ENCODE measurements at regions not wholly inside any gene's neighbourhood (a gene's known extent, or its start where the extent isn't known, plus 50 kb on each side); places are given as distances from the start of the nearest gene placed in this dataset.

DNA sequence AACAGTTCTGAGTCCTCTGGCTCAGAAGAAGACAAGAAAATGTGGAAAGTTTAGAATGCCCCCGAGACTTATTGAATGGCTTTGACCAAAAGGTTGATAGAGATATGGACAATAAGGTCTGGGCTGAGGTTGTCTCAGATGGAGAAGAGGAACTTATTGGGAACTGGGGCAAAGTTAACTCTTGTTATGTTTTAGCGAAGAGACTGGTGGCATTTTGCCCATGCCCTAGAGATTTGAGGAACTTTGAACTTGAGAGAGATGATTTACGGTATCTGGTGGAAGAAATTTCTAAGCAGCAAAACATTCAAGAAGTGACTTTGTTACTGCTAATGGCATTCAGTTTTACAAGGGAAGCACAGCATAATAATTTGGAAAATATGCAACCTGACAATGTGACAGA, 1549.3 kb upstream of the ADGRL3 start:
- intact Hi-C loops (cut with micrococcal nuclease; ENCODE audit: unreplicated experiment) (no loop called here), in situ Hi-C loops (cut with MboI) (no loop called here)
- Histone ChIP-seq H3K36me3 (ENCODE audit: control insufficient read depth in 2 of 2, insufficient read depth in 2 of 2, low read length in 1 of 2) (no peaks in the 10 kb centered on the region), H2AFZ (ENCODE audit: control insufficient read depth, low read depth, low read length) (no peak overlapping the region), H3K9me3 (replicated peaks; ENCODE audit: control insufficient read depth, insufficient read depth, low read length) (no peaks in the 10 kb centered on the region), H3K4me2 (ENCODE audit: control insufficient read depth, insufficient read depth) (no peak overlapping the region), H3K27ac (ENCODE audit: control insufficient read depth, insufficient read depth) (no peak overlapping the region), H3K27me3 (replicated peaks in 1 of 2; ENCODE audit: control insufficient read depth in 2 of 2, insufficient read depth in 2 of 2, low read length in 1 of 2) (no peaks in the 10 kb centered on the region), H3K79me2 (ENCODE audit: control insufficient read depth, insufficient read depth, low read length) (no peaks in the 10 kb centered on the region), H3K4me3 (no peak overlapping the region), H3K4me1 (ENCODE audit: control insufficient read depth, insufficient read depth, low read length) (no peaks in the 10 kb centered on the region), H3K9ac (ENCODE audit: control insufficient read depth, insufficient read depth, low read length) (no peak overlapping the region), H4K20me1 (ENCODE audit: control insufficient read depth, insufficient read depth) (no peaks in the 10 kb centered on the region)
- TF ChIP-seq SUPT20H (IDR thresholded peaks at IDR 0.05; ENCODE audit: borderline replicate concordance, control insufficient read depth, low read depth, low read length) = no peak
- no peak for TF ChIP-seq NRF1 (conservative IDR thresholded peaks at IDR 0.05; ENCODE audit: low read depth, low read length)
- no peak for TF ChIP-seq GATAD2B (conservative IDR thresholded peaks at IDR 0.05; ENCODE audit: low read depth)
- TF ChIP-seq FOXK2 (IDR thresholded peaks at IDR 0.05) = no peak
- no peak for TF ChIP-seq SPI1 (IDR thresholded peaks at IDR 0.05; ENCODE audit: borderline replicate concordance, insufficient read depth, low read depth, low read length)
- no peak for TF ChIP-seq PAX5 (IDR thresholded peaks at IDR 0.05; ENCODE audit: borderline replicate concordance, low read depth, low read length)
- TF ChIP-seq, protein P1, sequence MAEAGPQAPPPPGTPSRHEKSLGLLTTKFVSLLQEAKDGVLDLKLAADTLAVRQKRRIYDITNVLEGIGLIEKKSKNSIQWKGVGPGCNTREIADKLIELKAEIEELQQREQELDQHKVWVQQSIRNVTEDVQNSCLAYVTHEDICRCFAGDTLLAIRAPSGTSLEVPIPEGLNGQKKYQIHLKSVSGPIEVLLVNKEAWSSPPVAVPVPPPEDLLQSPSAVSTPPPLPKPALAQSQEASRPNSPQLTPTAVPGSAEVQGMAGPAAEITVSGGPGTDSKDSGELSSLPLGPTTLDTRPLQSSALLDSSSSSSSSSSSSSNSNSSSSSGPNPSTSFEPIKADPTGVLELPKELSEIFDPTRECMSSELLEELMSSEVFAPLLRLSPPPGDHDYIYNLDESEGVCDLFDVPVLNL (IDR thresholded peaks at IDR 0.05; ENCODE audit: low read depth, low read length) = no peak
- TF ChIP-seq, protein P2, sequence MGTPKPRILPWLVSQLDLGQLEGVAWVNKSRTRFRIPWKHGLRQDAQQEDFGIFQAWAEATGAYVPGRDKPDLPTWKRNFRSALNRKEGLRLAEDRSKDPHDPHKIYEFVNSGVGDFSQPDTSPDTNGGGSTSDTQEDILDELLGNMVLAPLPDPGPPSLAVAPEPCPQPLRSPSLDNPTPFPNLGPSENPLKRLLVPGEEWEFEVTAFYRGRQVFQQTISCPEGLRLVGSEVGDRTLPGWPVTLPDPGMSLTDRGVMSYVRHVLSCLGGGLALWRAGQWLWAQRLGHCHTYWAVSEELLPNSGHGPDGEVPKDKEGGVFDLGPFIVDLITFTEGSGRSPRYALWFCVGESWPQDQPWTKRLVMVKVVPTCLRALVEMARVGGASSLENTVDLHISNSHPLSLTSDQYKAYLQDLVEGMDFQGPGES (IDR thresholded peaks at IDR 0.05) = no peak
- TF ChIP-seq, protein P3, sequence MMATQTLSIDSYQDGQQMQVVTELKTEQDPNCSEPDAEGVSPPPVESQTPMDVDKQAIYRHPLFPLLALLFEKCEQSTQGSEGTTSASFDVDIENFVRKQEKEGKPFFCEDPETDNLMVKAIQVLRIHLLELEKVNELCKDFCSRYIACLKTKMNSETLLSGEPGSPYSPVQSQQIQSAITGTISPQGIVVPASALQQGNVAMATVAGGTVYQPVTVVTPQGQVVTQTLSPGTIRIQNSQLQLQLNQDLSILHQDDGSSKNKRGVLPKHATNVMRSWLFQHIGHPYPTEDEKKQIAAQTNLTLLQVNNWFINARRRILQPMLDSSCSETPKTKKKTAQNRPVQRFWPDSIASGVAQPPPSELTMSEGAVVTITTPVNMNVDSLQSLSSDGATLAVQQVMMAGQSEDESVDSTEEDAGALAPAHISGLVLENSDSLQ (IDR thresholded peaks at IDR 0.05) = no peak
- TF ChIP-seq CEBPB (IDR thresholded peaks at IDR 0.05; ENCODE audit: borderline replicate concordance in 1 of 2, low read depth in 2 of 2, low read length in 2 of 2) = no peak
- TF ChIP-seq, protein P4, sequence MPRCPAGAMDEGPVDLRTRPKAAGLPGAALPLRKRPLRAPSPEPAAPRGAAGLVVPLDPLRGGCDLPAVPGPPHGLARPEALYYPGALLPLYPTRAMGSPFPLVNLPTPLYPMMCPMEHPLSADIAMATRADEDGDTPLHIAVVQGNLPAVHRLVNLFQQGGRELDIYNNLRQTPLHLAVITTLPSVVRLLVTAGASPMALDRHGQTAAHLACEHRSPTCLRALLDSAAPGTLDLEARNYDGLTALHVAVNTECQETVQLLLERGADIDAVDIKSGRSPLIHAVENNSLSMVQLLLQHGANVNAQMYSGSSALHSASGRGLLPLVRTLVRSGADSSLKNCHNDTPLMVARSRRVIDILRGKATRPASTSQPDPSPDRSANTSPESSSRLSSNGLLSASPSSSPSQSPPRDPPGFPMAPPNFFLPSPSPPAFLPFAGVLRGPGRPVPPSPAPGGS (IDR thresholded peaks at IDR 0.05; ENCODE audit: borderline replicate concordance, insufficient read depth, low read depth, low read length, poor library complexity, severe bottlenecking) = no peak
- no peak for TF ChIP-seq NR2C2 (IDR thresholded peaks at IDR 0.05; ENCODE audit: borderline replicate concordance, control insufficient read depth, insufficient read length, low read depth)
- TF ChIP-seq SIX5 (IDR thresholded peaks at IDR 0.05; ENCODE audit: low read depth, low read length, severe bottlenecking) = no peak
- no peak for TF ChIP-seq KAT2A (conservative IDR thresholded peaks at IDR 0.05; ENCODE audit: control insufficient read depth, low read depth, low read length)
- TF ChIP-seq NR2F1 (conservative IDR thresholded peaks at IDR 0.05) = no peak
- TF ChIP-seq TAF1 (IDR thresholded peaks at IDR 0.05; ENCODE audit: borderline replicate concordance, low read depth, low read length) = no peak
- no peak for TF ChIP-seq ZNF24 (IDR thresholded peaks at IDR 0.05)
- TF ChIP-seq, protein P5, sequence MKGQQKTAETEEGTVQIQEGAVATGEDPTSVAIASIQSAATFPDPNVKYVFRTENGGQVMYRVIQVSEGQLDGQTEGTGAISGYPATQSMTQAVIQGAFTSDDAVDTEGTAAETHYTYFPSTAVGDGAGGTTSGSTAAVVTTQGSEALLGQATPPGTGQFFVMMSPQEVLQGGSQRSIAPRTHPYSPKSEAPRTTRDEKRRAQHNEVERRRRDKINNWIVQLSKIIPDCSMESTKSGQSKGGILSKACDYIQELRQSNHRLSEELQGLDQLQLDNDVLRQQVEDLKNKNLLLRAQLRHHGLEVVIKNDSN (IDR thresholded peaks at IDR 0.05; ENCODE audit: borderline replicate concordance, extremely low read length, insufficient read depth, low read depth, low read length) = no peak
- CTCF ChIA-PET = no interaction called here
- WGBS (ENCODE audit: insufficient coverage, insufficient replicate concordance, low lambda C conversion rate, missing lambda C conversion rate) = 7% methylated on average over 3 of the region's 3 CpGs
- POLR2A ChIA-PET = no interaction called here
- FAIRE-seq (no peak), DNase-seq (ENCODE audit: low read depth, low spot score) (no peak), ATAC-seq (no peak)
- BruUV-seq (replicated peaks) = no TSS peak
- RAD21 ChIA-PET (ENCODE audit: unreplicated experiment) = no interaction called here
- SMC1A ChIA-PET (ENCODE audit: uncharacterized antibody, unreplicated experiment) = no interaction called here

All from GM12878 (cell line).